OCI-LY1 (cell line): ENCODE measurements at regions not wholly inside any gene's neighbourhood (a gene's known extent, or its start where the extent isn't known, plus 50 kb on each side); places are given as distances from the start of the nearest gene placed in this dataset.

ENCODE experiments used
- H2AFZ ChIP-seq: fragments of 200-600 bp; sonication (generic), shearing (Covaris generic); 2 replicates; pipeline ENCODE4 v1.6.0; 2014; ENCODE audit warnings: antibody characterized with exemption, mild to moderate bottlenecking, low read length
- H3F3A ChIP-seq: fragments of 200-600 bp; sonication (generic), shearing (Covaris generic); 2 replicates; pipeline ENCODE4 v1.6.0; 2014; ENCODE audit warnings: mild to moderate bottlenecking, antibody characterized with exemption, low read length, moderate library complexity; ENCODE audit not compliant: insufficient read depth
- H3K27ac ChIP-seq: fragments of 200-600 bp; sonication (generic); 2 replicates; pipeline ENCODE4 v1.5.1; 2014; ENCODE audit warnings: low read length, mixed run types, mild to moderate bottlenecking, low read depth; ENCODE audit not compliant: poor library complexity, severe bottlenecking
- H3K27me3 ChIP-seq: fragments of 200-600 bp; sonication (generic); 2 replicates; pipeline ENCODE4 v1.6.0; 2014; ENCODE audit warnings: antibody characterized with exemption, mild to moderate bottlenecking, low read length, moderate library complexity; ENCODE audit not compliant: insufficient read depth
- H3K36me3 ChIP-seq: fragments of 200-600 bp; sonication (generic); 2 replicates; pipeline ENCODE4 v1.6.1; 2014; ENCODE audit warnings: mild to moderate bottlenecking, antibody characterized with exemption, low read length, moderate library complexity, mixed read lengths; ENCODE audit not compliant: insufficient read depth
- H3K4me1 ChIP-seq: fragments of 200-600 bp; sonication (generic); 2 replicates; pipeline ENCODE4 v1.5.1; 2014; ENCODE audit warnings: mild to moderate bottlenecking, low read length, moderate library complexity; ENCODE audit not compliant: insufficient read depth, severe bottlenecking
- H3K4me2 ChIP-seq: fragments of 200-600 bp; sonication (generic), shearing (Covaris generic); 2 replicates; pipeline ENCODE4 v1.6.1; 2014; ENCODE audit warnings: low read length
- H3K4me3 ChIP-seq: fragments of 200-600 bp; sonication (generic); 2 replicates; pipeline ENCODE4 v1.5.1; 2014; ENCODE audit warnings: low read length, low read depth, mild to moderate bottlenecking, mixed read lengths; ENCODE audit not compliant: poor library complexity, severe bottlenecking
- H3K79me2 ChIP-seq: fragments of 200-600 bp; shearing (Covaris generic); 2 replicates; pipeline ENCODE4 v1.6.1; 2016; ENCODE audit warnings: mixed run types, low read length, mixed read lengths; ENCODE audit not compliant: insufficient read depth
- H3K9ac ChIP-seq: fragments of 200-600 bp; sonication (generic), shearing (Covaris generic); 2 replicates; pipeline ENCODE4 v1.6.1; 2014; ENCODE audit warnings: mild to moderate bottlenecking, low read length, mixed read lengths
- H3K9me2 ChIP-seq: fragments of 200-600 bp; sonication (generic), shearing (Covaris generic); 2 replicates; pipeline ENCODE4 v1.6.1; 2014; ENCODE audit warnings: low read depth, mild to moderate bottlenecking, low read length, mixed read lengths
- H3K9me3 ChIP-seq: fragments of 200-600 bp; shearing (Covaris generic); 2 replicates; pipeline ENCODE4 v1.6.1; 2014; ENCODE audit warnings: low read length, mixed read lengths
- H4K20me1 ChIP-seq: fragments of 200-600 bp; sonication (generic), shearing (Covaris generic); 2 replicates; pipeline ENCODE4 v1.6.0; 2016; ENCODE audit warnings: mild to moderate bottlenecking, low read length; ENCODE audit not compliant: insufficient read depth
- EZH2 ChIP-seq: fragments of 200-600 bp; sonication (generic), shearing (Covaris generic); IDR thresholded peaks from 2 replicates; pipeline ENCODE4 v1.8.0; 2017; ENCODE audit warnings: borderline replicate concordance, mixed run types, mild to moderate bottlenecking, antibody characterized with exemption, low read length, moderate library complexity, mixed read lengths
- TF ChIP-seq, protein P1 (sequence below): fragments of 200-600 bp; sonication (generic), shearing (Covaris generic); IDR thresholded peaks from 2 replicates; pipeline ENCODE4 v1.5.1; 2017; ENCODE audit warnings: mild to moderate bottlenecking, antibody characterized with exemption, low read length, moderate library complexity, mixed read lengths

GRCh38 chr1:63128556-63128955 lies 193.8 kb upstream of the FOXD3 start:
- Histone ChIP-seq H2AFZ (no peak overlapping the region), H3K9ac (no peak overlapping the region), H3K4me1 (no peaks in the 10 kb centered on the region), H3K27me3 (0 out of 2 replicates have a peak, but pooled peaks cover 3% of the 10 kb centered on the region), H4K20me1 (no peaks in the 10 kb centered on the region), H3K36me3 (no peaks in the 10 kb centered on the region), H3K4me2 (no peak overlapping the region), H3F3A (no peaks in the 10 kb centered on the region), H3K9me3 (no peaks in the 10 kb centered on the region), H3K9me2 (no peaks in the 10 kb centered on the region), H3K79me2 (no peaks in the 10 kb centered on the region), H3K27ac (no peak overlapping the region), H3K4me3 (no peak overlapping the region)
- TF ChIP-seq, protein P1, sequence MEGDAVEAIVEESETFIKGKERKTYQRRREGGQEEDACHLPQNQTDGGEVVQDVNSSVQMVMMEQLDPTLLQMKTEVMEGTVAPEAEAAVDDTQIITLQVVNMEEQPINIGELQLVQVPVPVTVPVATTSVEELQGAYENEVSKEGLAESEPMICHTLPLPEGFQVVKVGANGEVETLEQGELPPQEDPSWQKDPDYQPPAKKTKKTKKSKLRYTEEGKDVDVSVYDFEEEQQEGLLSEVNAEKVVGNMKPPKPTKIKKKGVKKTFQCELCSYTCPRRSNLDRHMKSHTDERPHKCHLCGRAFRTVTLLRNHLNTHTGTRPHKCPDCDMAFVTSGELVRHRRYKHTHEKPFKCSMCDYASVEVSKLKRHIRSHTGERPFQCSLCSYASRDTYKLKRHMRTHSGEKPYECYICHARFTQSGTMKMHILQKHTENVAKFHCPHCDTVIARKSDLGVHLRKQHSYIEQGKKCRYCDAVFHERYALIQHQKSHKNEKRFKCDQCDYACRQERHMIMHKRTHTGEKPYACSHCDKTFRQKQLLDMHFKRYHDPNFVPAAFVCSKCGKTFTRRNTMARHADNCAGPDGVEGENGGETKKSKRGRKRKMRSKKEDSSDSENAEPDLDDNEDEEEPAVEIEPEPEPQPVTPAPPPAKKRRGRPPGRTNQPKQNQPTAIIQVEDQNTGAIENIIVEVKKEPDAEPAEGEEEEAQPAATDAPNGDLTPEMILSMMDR = no peak
- no peak for TF ChIP-seq EZH2

- TF ChIP-seq EZH2 = no peak
- TF ChIP-seq, protein P1 = no peak
Observed at GRCh38 chr1:63129184-63129583, 193.2 kb upstream of the FOXD3 start.

DNA sequence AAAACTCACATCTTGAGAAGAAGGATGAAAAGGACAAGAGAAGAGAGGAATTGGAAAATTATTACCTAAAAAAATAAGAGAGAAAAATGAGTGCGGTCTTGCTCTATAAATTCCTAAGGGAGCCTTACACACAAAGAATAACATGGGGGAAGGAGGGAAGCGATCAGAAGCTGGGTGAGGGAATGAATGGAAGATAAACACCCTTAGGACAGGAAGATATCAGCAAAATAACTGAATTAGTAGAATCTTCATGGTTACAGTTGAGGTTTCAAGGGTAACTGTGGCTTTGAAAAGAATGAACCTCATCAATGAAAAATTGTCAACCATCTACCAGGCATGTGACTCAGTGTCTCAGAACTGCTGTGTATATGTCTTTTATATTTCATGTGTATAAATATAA lies 192.5 kb upstream of the FOXD3 start:
- Histone ChIP-seq H3K4me1 (no peaks in the 10 kb centered on the region), H3K27ac (no peak overlapping the region), H2AFZ (no peak overlapping the region), H3K4me3 (no peak overlapping the region), H3K36me3 (no peaks in the 10 kb centered on the region), H3K4me2 (no peak overlapping the region), H3K27me3 (0 out of 2 replicates have a peak, but pooled peaks cover 3% of the 10 kb centered on the region), H3K9me2 (no peaks in the 10 kb centered on the region), H3K9ac (no peak overlapping the region), H3K9me3 (no peaks in the 10 kb centered on the region), H3F3A (no peaks in the 10 kb centered on the region), H3K79me2 (no peaks in the 10 kb centered on the region), H4K20me1 (no peaks in the 10 kb centered on the region)
- TF ChIP-seq, protein P1 = no peak
- no peak for TF ChIP-seq EZH2

More at GRCh38 chr1:63129184-63129583, 193.2 kb upstream of the FOXD3 start:
- no peaks in the 10 kb centered on the region for H3K4me1 ChIP-seq
- no peaks in the 10 kb centered on the region for H3K36me3 ChIP-seq
- no peaks in the 10 kb centered on the region for H4K20me1 ChIP-seq
- H3F3A ChIP-seq = no peaks in the 10 kb centered on the region
- H2AFZ ChIP-seq = no peak overlapping the region
- H3K9me3 ChIP-seq = no peaks in the 10 kb centered on the region
- no peak overlapping the region for H3K4me3 ChIP-seq
- H3K27ac ChIP-seq = no peak overlapping the region
- H3K4me2 ChIP-seq = no peak overlapping the region
- H3K79me2 ChIP-seq = no peaks in the 10 kb centered on the region
- H3K9me2 ChIP-seq = no peaks in the 10 kb centered on the region
- no peak overlapping the region for H3K9ac ChIP-seq
- 0 out of 2 replicates have a peak, but pooled peaks cover 3% of the 10 kb centered on the region for H3K27me3 ChIP-seq
